ENCODE measurements at regions not wholly inside any gene's neighbourhood (a gene's known extent, or its start where the extent isn't known, plus 50 kb on each side); places are given as distances from the start of the nearest gene placed in this dataset.

DNA sequence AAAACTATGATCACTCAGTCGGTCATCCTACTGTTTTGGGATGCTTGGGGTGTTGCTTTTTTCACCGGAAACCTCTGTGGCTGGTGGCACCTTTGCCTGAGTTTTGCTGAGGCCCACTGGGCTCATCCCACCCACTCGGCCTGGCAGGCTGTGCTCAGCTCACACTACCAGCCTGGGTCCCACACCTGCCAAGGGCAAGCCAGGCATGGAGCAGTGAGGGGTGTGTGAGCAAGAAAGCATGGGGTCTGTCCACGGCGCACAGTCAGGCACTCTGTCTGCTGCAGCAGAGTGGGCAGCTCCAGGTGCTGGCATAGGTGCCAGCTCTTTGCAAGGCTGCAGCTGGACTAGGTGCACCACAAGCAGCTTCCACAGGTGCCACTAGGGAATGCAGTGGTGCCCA lies 91.7 kb downstream of the TBXT start:
- H3K36me3 ChIP-seq, result no peaks in the 10 kb centered on the region
- no peaks in the 10 kb centered on the region for H3K9me3 ChIP-seq
- peaks cover 0 to 4% (median 0%) of the 10 kb centered on the region in 4 donors for H3K4me1 ChIP-seq
- intact Hi-C loops (cut with DNase I), result no loop called here
- WGBS, result 91% methylated on average over 5 of the region's 5 CpGs
- no peak overlapping the region for H3K27ac ChIP-seq (replicated peaks in 1 of 4)
- no peak for DNase-seq (ENCODE audit: extremely low spot score)
- H3K4me3 ChIP-seq, result no peak overlapping the region
- H3K27me3 ChIP-seq, result no peaks in the 10 kb centered on the region
- TF ChIP-seq, protein P1, sequence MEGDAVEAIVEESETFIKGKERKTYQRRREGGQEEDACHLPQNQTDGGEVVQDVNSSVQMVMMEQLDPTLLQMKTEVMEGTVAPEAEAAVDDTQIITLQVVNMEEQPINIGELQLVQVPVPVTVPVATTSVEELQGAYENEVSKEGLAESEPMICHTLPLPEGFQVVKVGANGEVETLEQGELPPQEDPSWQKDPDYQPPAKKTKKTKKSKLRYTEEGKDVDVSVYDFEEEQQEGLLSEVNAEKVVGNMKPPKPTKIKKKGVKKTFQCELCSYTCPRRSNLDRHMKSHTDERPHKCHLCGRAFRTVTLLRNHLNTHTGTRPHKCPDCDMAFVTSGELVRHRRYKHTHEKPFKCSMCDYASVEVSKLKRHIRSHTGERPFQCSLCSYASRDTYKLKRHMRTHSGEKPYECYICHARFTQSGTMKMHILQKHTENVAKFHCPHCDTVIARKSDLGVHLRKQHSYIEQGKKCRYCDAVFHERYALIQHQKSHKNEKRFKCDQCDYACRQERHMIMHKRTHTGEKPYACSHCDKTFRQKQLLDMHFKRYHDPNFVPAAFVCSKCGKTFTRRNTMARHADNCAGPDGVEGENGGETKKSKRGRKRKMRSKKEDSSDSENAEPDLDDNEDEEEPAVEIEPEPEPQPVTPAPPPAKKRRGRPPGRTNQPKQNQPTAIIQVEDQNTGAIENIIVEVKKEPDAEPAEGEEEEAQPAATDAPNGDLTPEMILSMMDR (IDR thresholded peaks at IDR 0.05), result no peak
- TF ChIP-seq EP300 (IDR thresholded peaks at IDR 0.05), result no peak
- no peak for TF ChIP-seq POLR2AphosphoS5 (IDR thresholded peaks at IDR 0.05)
- TF ChIP-seq POLR2A (IDR thresholded peaks at IDR 0.05; ENCODE audit: low read depth), result no peak

- H3K4me3 ChIP-seq, result no peak overlapping the region
- H3K4me1 ChIP-seq, result peaks cover 0 to 4% (median 0%) of the 10 kb centered on the region in 4 donors
- no peaks in the 10 kb centered on the region for H3K36me3 ChIP-seq
- H3K27me3 ChIP-seq, result no peaks in the 10 kb centered on the region
- WGBS, result 76% methylated on average over 2 of the region's 2 CpGs
- DNase-seq (ENCODE audit: extremely low spot score), result no peak
- intact Hi-C loops (cut with DNase I), result no loop called here
- TF ChIP-seq, protein P1 (IDR thresholded peaks at IDR 0.05), result no peak
- no peak for TF ChIP-seq POLR2A (IDR thresholded peaks at IDR 0.05; ENCODE audit: low read depth)
- no peak for TF ChIP-seq POLR2AphosphoS5 (IDR thresholded peaks at IDR 0.05)
- no peak for TF ChIP-seq EP300 (IDR thresholded peaks at IDR 0.05)
- no peaks in the 10 kb centered on the region for H3K9me3 ChIP-seq
- H3K27ac ChIP-seq (replicated peaks in 1 of 4), result no peak overlapping the region
Observed at GRCh38 chr6:166075186-166075585, 92.5 kb downstream of the TBXT start.

- H3K9me3 ChIP-seq, result no peaks in the 10 kb centered on the region
- WGBS, result 95% methylated on average over 9 of the region's 9 CpGs
- no peak overlapping the region for H3K27ac ChIP-seq (replicated peaks in 1 of 4)
- DNase-seq (ENCODE audit: extremely low spot score), result no peak
- H3K4me1 ChIP-seq, result peaks cover 0 to under 1% (median 0%) of the 10 kb centered on the region in 4 donors
- H3K4me3 ChIP-seq, result no peak overlapping the region
- TF ChIP-seq, protein P1 (IDR thresholded peaks at IDR 0.05), result no peak
- TF ChIP-seq POLR2A (IDR thresholded peaks at IDR 0.05; ENCODE audit: low read depth), result no peak
- TF ChIP-seq EP300 (IDR thresholded peaks at IDR 0.05), result no peak
- H3K36me3 ChIP-seq, result no peaks in the 10 kb centered on the region
- H3K27me3 ChIP-seq, result no peaks in the 10 kb centered on the region
- intact Hi-C loops (cut with DNase I), result no loop called here
Observed at GRCh38 chr6:166073082-166073481, 94.6 kb downstream of the TBXT start.

DNA sequence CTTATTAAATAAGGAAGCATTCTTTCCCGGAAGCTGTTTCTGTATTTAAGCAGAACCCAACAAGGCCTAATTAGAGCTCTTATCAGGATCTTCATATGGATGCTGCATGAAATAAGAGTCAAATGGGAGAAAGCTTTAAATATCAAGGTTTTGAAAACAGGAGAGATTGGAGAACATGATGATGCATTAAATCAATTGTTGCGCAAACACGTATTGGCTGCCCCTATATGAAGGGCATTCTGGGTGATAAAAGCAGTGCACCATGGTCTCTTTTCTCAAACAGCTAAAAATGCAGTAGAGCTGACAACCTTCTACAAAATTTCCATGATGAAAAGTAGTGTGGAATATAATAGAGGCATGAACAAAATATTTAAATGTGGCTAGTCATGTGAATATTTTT lies 98.9 kb downstream of the TBXT start:
- Histone ChIP-seq H3K9me3 (no peaks in the 10 kb centered on the region), H3K36me3 (no peaks in the 10 kb centered on the region), H3K27me3 (no peaks in the 10 kb centered on the region), H3K4me1 (no peaks in the 10 kb centered on the region), H3K4me3 (no peak overlapping the region), H3K27ac (replicated peaks in 1 of 4) (no peak overlapping the region)
- 80% methylated on average over 3 of the region's 3 CpGs for WGBS
- intact Hi-C loops (cut with DNase I), result no loop called here
- no peak for DNase-seq (ENCODE audit: extremely low spot score)
- TF ChIP-seq EP300 (IDR thresholded peaks at IDR 0.05) (no peak), POLR2A (IDR thresholded peaks at IDR 0.05; ENCODE audit: low read depth) (no peak), POLR2AphosphoS5 (IDR thresholded peaks at IDR 0.05) (no peak)
- TF ChIP-seq, protein P1 (IDR thresholded peaks at IDR 0.05), result no peak

DNA sequence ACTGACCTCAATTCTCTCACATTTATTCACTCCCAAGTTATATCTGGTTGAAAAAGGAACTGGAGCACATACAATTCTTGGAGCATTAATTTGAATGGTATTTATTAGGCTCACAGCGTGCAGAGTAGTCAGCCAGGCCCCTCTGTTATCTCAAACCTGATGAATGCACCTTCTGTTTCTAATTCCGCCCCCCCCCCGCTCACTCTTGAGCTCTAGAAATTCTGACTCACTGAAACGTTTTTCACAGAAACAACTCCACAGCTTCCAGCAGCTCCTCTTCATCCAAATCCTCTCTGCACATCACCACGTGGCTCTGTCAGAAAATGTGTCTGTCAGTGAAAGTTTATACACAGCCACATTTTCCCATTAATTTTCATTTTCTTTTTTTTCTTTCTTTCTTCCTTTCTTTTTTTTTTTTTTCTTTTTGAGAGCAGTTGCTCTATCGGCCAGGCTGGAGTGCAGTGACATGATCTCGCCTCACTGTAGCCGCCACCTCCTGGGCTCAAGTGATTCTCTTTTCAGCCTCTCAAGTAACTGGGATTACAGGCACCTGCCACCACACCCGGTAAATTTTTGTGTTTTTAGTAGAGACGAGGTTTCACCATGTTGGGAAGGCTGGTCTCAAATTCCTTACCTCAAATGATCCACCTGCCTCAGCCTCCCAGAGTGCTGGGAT lies 109.4 kb downstream of the TBXT start:
- intact Hi-C loops (cut with DNase I), result no loop called here
- no peak for DNase-seq (ENCODE audit: extremely low spot score)
- Histone ChIP-seq H3K9me3 (peaks cover 0 to 10% (median 9%) of the 10 kb centered on the region in 4 donors), H3K4me1 (peaks cover 0 to 28% (median 14%) of the 10 kb centered on the region in 4 donors), H3K36me3 (no peaks in the 10 kb centered on the region), H3K4me3 (no peak overlapping the region), H3K27ac (replicated peaks in 1 of 4) (peak overlapping the region in 2 of 4 donors; percentile 13 to 15), H3K27me3 (no peaks in the 10 kb centered on the region)
- 51% methylated on average over 10 of the region's 10 CpGs for WGBS
- TF ChIP-seq POLR2A (IDR thresholded peaks at IDR 0.05; ENCODE audit: low read depth), result no peak
- no peak for TF ChIP-seq POLR2AphosphoS5 (IDR thresholded peaks at IDR 0.05)
- no peak for TF ChIP-seq EP300 (IDR thresholded peaks at IDR 0.05)
- TF ChIP-seq, protein P1 (IDR thresholded peaks at IDR 0.05), result no peak

Data from esophagus muscularis mucosa (tissue), 4 donors.